Endothelial cell of umbilical vein (primary cell): ENCODE measurements at regions not wholly inside any gene's neighbourhood (a gene's known extent, or its start where the extent isn't known, plus 50 kb on each side); places are given as distances from the start of the nearest gene placed in this dataset.

Experiments
- BruUV-seq: library from RNA; stranded (reverse); fragments of 400-500 nt; replicated peaks from 2 replicates; lab custom pipeline; 2021; lab: Mats Ljungman, UMichigan
- CTCF ChIA-PET: fragments of 300-600, 350-600 bp; sonication (Branson Sonifier 250); formaldehyde crosslinking; loops from one replicate; lab custom pipeline; 2021; ENCODE audit warnings: antibody characterized with exemption, inconsistent platforms; lab: Charles Lee
- POLR2A ChIA-PET: fragments of 300-600, 350-600 bp; sonication (Branson Sonifier 250); formaldehyde crosslinking; loops from one replicate; lab custom pipeline; 2021; ENCODE audit warnings: antibody characterized with exemption, inconsistent platforms; lab: Charles Lee
- DNase-seq: peaks from one replicate; pipeline ENCODE4 v3.0.0-alpha.2; 2011; ENCODE audit warnings: low read depth, low spot score
- FAIRE-seq: peaks from 2 replicates; lab custom pipeline; 2011; peaks lifted over from hg19 to GRCh38; lab: Jason Lieb, UNC
- H2AFZ ChIP-seq: 2 replicates; pipeline ENCODE4 v1.6.0; 2012; ENCODE audit warnings: low read depth, low read length, control low read depth, inconsistent platforms
- H3K27ac ChIP-seq: 2 replicates; pipeline ENCODE4 v1.5.1; 2011; ENCODE audit warnings: low read depth, mild to moderate bottlenecking, control low read depth, low read length, moderate library complexity; ENCODE audit not compliant: insufficient read depth
- H3K27me3 ChIP-seq, 2 experiments: 2 replicates each; pipeline versions ENCODE4 v1.6.0 to v1.6.1; 2011; ENCODE audit warnings: low read length in 2 of 2, mixed read lengths in 1 of 2; ENCODE audit not compliant: control insufficient read depth in 2 of 2, insufficient read depth in 2 of 2
- H3K36me3 ChIP-seq, 2 experiments: 2 replicates in 1 of 2; 3 replicates in 1 of 2; pipeline ENCODE4 v1.5.1; 2011; ENCODE audit warnings: low read length in 2 of 2, mild to moderate bottlenecking in 1 of 2, moderate library complexity in 1 of 2; ENCODE audit not compliant: control insufficient read depth in 2 of 2, insufficient read depth in 2 of 2; ENCODE audit errors: extremely low read depth in 1 of 2
- H3K4me1 ChIP-seq: 3 replicates; pipeline ENCODE4 v1.5.1; 2011; ENCODE audit warnings: mild to moderate bottlenecking, low read length; ENCODE audit not compliant: control insufficient read depth, insufficient read depth; ENCODE audit errors: extremely low read depth
- H3K4me2 ChIP-seq: 2 replicates; pipeline ENCODE4 v1.6.1; 2011; ENCODE audit warnings: low read length, control low read depth, mixed read lengths; ENCODE audit not compliant: insufficient read depth
- H3K4me3 ChIP-seq, 3 experiments: fragments of 200-600 bp in 1 of 3; sonication (generic), shearing (Covaris generic) in 1 of 3; replicated peaks in 1 of 3; 2 replicates each; pipeline ENCODE4 v1.5.1; 2011 to 2016; ENCODE audit warnings: control low read depth in 3 of 3, low read length in 3 of 3, mild to moderate bottlenecking in 2 of 3, inconsistent platforms in 1 of 3, low read depth in 1 of 3, moderate library complexity in 1 of 3; ENCODE audit not compliant: insufficient read depth in 1 of 3
- H3K79me2 ChIP-seq: 2 replicates; pipeline ENCODE4 v1.6.0; 2012; ENCODE audit warnings: low read length, inconsistent platforms; ENCODE audit not compliant: control insufficient read depth, insufficient read depth
- H3K9ac ChIP-seq: replicated peaks from 2 replicates; pipeline ENCODE3; 2011; ENCODE audit warnings: low read length, control low read depth; ENCODE audit not compliant: insufficient read depth; ENCODE audit errors: extremely low read depth
- H3K9me1 ChIP-seq: replicated peaks from 3 replicates; pipeline ENCODE4 v1.6.0; 2011; ENCODE audit warnings: mild to moderate bottlenecking, low read length; ENCODE audit not compliant: control insufficient read depth, insufficient read depth; ENCODE audit errors: extremely low read depth
- H3K9me3 ChIP-seq: replicated peaks from 2 replicates; pipeline ENCODE4 v1.5.1; 2012; ENCODE audit warnings: low read length, inconsistent platforms; ENCODE audit not compliant: control insufficient read depth, insufficient read depth
- H4K20me1 ChIP-seq: replicated peaks from 2 replicates; pipeline ENCODE3; 2011; ENCODE audit warnings: mild to moderate bottlenecking, low read length; ENCODE audit not compliant: control insufficient read depth, insufficient read depth; ENCODE audit errors: extremely low read depth
- EZH2 ChIP-seq: IDR thresholded peaks from 2 replicates; pipeline ENCODE4 v1.6.1; 2012; ENCODE audit warnings: borderline replicate concordance, low read depth, mild to moderate bottlenecking, moderate library complexity, low read length, inconsistent platforms; ENCODE audit not compliant: severe bottlenecking
- FOS ChIP-seq: IDR thresholded peaks from 2 replicates; pipeline ENCODE4 v1.6.1; 2011; ENCODE audit warnings: mild to moderate bottlenecking, low read length, moderate library complexity, borderline replicate concordance; ENCODE audit not compliant: insufficient read depth
- GATA2 ChIP-seq: IDR thresholded peaks from 2 replicates; pipeline ENCODE4 v1.7.0; 2011; ENCODE audit warnings: low read depth, mild to moderate bottlenecking, moderate library complexity, mixed read lengths, low read length; ENCODE audit not compliant: insufficient read length, insufficient read depth
- JUN ChIP-seq: IDR thresholded peaks from 2 replicates; pipeline ENCODE4 v1.6.1; 2011; ENCODE audit warnings: borderline replicate concordance, low read depth; ENCODE audit not compliant: insufficient read length, insufficient read depth
- MYC ChIP-seq: IDR thresholded peaks from one replicate; pipeline ENCODE4 v1.6.1; 2011; ENCODE audit warnings: mild to moderate bottlenecking, low read depth, low read length
- POLR2A ChIP-seq: IDR thresholded peaks from 2 replicates; pipeline ENCODE4 v1.6.1; 2012; ENCODE audit warnings: low read depth, mild to moderate bottlenecking, control low read depth, low read length
- POLR2AphosphoS5 ChIP-seq: IDR thresholded peaks from 2 replicates; pipeline ENCODE4 v1.6.1; 2012; ENCODE audit warnings: low read depth, mild to moderate bottlenecking, control low read depth, low read length, moderate library complexity; ENCODE audit not compliant: insufficient read depth
- dilution Hi-C: fragments of 300-500 bp; cut with MboI; formaldehyde crosslinking; loops from one replicate; pipeline ENCODE4 v1.15.0; 2019; ENCODE audit warnings: low sequenced_read_pairs; ENCODE audit not compliant: extremely low pct_ligation_motif_present
- intact Hi-C: fragments of 100-400 bp; cut with micrococcal nuclease; formaldehyde crosslinking; loops from one replicate; pipeline ENCODE4 v1.10.0; 2022
- TF ChIP-seq, protein P1 (sequence below), 2 donors: IDR thresholded peaks; 1 replicate in 1 of 2; 2 replicates in 1 of 2; pipeline ENCODE4 v1.5.1; 2011; ENCODE audit warnings: low read length in 2 of 2, mild to moderate bottlenecking in 2 of 2, moderate library complexity in 2 of 2, control low read depth in 1 of 2, inconsistent platforms in 1 of 2, low read depth in 1 of 2; ENCODE audit not compliant: insufficient read depth in 1 of 2; ENCODE audit errors: extremely low read depth in 1 of 2
- TF ChIP-seq, protein P2 (sequence below): IDR thresholded peaks from 2 replicates; pipeline ENCODE4 v1.6.1; 2011; ENCODE audit not compliant: insufficient read depth, insufficient read length

DNA sequence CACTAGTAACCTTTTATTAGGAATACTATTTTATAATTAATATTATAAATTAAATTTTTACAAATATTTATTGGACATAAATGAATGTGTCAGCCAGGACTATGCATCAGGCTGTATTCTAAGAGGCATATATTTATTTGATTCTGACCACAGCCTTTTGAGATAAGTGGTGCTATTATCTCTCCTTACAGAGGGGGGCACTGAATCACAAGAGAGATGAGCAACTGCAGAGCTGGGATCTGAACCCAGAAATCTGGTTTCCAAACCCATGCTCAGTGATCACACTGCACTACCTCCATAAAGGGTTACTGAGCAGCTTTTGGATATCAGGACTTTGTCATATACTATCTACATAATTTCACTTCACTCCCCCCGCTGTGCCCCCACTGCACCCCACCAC, 322.0 kb downstream of the TMA16 start:
- Histone ChIP-seq H4K20me1 (no peaks in the 10 kb centered on the region), H3K4me2 (no peak overlapping the region), H3K27ac (no peak overlapping the region), H3K9me1 (no peaks in the 10 kb centered on the region), H2AFZ (no peak overlapping the region), H3K9me3 (peaks cover 4% of the 10 kb centered on the region), H3K4me1 (no peaks in the 10 kb centered on the region), H3K79me2 (no peaks in the 10 kb centered on the region), H3K4me3 (no peak overlapping the region), H3K36me3 (no peaks in the 10 kb centered on the region), H3K27me3 (no peaks in the 10 kb centered on the region), H3K9ac (no peak overlapping the region)
- no TSS peak for BruUV-seq
- dilution Hi-C loops, result no loop called here
- FAIRE-seq (no peak), DNase-seq (no peak)
- TF ChIP-seq MYC (no peak), FOS (no peak), POLR2A (no peak)
- TF ChIP-seq, protein P1, sequence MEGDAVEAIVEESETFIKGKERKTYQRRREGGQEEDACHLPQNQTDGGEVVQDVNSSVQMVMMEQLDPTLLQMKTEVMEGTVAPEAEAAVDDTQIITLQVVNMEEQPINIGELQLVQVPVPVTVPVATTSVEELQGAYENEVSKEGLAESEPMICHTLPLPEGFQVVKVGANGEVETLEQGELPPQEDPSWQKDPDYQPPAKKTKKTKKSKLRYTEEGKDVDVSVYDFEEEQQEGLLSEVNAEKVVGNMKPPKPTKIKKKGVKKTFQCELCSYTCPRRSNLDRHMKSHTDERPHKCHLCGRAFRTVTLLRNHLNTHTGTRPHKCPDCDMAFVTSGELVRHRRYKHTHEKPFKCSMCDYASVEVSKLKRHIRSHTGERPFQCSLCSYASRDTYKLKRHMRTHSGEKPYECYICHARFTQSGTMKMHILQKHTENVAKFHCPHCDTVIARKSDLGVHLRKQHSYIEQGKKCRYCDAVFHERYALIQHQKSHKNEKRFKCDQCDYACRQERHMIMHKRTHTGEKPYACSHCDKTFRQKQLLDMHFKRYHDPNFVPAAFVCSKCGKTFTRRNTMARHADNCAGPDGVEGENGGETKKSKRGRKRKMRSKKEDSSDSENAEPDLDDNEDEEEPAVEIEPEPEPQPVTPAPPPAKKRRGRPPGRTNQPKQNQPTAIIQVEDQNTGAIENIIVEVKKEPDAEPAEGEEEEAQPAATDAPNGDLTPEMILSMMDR (IDR thresholded peaks at IDR 0.05; ENCODE audit: extremely low read depth in 1 of 2, insufficient read depth in 1 of 2, low read depth in 1 of 2, low read length in 2 of 2), result no peak
- TF ChIP-seq, protein P2, sequence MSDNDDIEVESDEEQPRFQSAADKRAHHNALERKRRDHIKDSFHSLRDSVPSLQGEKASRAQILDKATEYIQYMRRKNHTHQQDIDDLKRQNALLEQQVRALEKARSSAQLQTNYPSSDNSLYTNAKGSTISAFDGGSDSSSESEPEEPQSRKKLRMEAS, result no peak
- ChIA-PET CTCF (no interaction called here), POLR2A (no interaction called here)
- intact Hi-C loops, result no loop called here

DNA sequence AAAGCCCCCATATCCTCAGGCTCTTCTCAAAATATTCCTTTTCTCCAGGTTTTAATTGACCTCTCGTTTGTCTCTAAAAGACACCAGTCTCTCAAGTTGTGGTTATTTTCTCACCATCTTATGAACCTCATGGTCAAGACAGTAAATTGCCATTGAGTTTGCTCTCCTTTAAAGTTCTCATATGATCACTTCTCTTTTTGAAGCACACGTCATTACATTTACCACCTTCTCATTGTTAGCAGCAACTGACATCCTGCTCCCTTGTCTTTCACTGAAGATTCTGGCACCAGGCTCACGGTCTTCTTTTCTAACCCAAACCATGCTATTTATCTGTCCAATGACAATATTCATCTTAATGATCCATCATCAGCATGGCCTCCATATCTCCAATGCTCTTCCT, 324.2 kb downstream of the TMA16 start:
- H2AFZ ChIP-seq, result no peak overlapping the region

More for the DNA sequence above, 324.2 kb downstream of the TMA16 start:
- Histone ChIP-seq H4K20me1 (no peaks in the 10 kb centered on the region), H3K4me2 (no peak overlapping the region), H3K79me2 (no peaks in the 10 kb centered on the region), H3K27ac (no peak overlapping the region), H3K9me3 (peaks cover 2% of the 10 kb centered on the region), H3K27me3 (no peaks in the 10 kb centered on the region), H3K4me3 (no peak overlapping the region), H3K9ac (no peak overlapping the region), H3K9me1 (no peaks in the 10 kb centered on the region), H3K36me3 (no peaks in the 10 kb centered on the region), H3K4me1 (no peaks in the 10 kb centered on the region)
- intact Hi-C loops, result no loop called here
- ChIA-PET POLR2A (no interaction called here), CTCF (no interaction called here)
- no peak for FAIRE-seq
- no TSS peak for BruUV-seq
- DNase-seq, result no peak
- dilution Hi-C loops, result no loop called here
- TF ChIP-seq GATA2, result no peak
- TF ChIP-seq, protein P1 (IDR thresholded peaks at IDR 0.05; ENCODE audit: extremely low read depth in 1 of 2, insufficient read depth in 1 of 2, low read depth in 1 of 2, low read length in 2 of 2), result no peak
- TF ChIP-seq MYC, result no peak
- TF ChIP-seq, protein P2, result no peak
- no peak for TF ChIP-seq JUN
- TF ChIP-seq POLR2A, result no peak
- no peak for TF ChIP-seq EZH2
- no peak for TF ChIP-seq FOS
- no peak for TF ChIP-seq POLR2AphosphoS5
